DMS114 treated with DMSO at 0.1 percent for 48 hours (cell line): ENCODE measurements at regions not wholly inside any gene's neighbourhood (a gene's known extent, or its start where the extent isn't known, plus 50 kb on each side); places are given as distances from the start of the nearest gene placed in this dataset.
"Not testable (repeated sequence)": the region's sequence is repeated elsewhere in the genome, so short reads cannot be mapped to it uniquely, and the experiment has no call there.

ENCODE experiments used
- DNase-seq: peaks from one replicate; lab custom pipeline; 2025; ENCODE audit not compliant: unreplicated experiment; lab: John Stamatoyannopoulos, UW

DNA sequence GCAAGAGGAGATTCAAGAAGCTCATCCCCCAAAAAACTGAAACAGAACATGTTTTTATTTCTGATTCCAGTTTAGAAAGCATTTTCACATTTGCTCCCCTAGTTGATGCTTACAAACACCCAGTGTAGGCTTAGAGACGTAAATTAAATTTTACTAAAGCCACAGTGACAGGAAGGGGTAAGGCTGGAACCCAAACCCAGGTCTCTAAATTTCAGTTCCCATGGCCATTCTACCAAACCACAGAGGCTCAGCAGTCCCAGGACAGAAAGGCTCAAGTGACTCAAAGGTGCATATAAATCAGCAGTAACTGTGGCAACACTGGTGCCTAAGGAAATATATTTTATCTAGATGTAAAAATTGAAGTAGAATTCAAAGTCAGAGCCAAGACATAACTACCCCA, 128.7 kb downstream of the CEP120 start:
- no peak for DNase-seq

DNA sequence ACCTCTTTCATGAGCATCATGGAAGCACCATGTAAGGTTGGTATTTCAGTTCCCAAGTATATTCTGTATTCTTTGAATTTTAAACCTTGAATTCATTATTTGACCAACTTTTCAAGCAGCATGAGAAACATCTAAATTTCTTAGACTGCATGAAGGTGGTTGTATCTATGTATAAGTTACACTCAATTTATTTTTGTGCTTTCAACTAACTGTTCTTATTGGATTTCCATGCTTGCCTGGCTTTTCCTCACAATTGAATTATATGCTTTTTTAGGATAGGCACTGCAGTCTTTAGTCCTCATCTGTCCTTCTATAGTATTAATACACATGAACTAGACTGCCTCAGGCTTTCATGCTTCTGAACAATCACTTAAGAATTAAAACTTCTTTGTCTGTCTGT, 134.0 kb downstream of the CEP120 start:
- DNase-seq, result no peak

DNA sequence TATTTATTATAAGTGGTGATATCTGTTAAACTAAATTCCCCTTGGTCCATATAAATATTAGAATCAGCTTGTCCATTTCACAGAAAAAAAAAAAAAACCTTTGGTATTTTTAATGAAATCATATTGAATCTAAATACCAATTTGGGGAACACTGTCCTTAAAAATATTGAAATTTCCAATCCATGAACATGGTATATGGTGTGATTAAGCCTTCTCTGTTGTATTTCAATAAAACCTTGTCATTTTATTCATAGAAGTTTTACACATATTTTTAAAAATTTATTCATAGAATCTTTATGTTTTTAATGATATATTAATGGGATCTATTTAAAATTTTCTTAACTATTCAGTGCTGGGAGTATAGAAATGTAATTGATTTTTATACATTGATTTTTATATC, 135.3 kb downstream of the CEP120 start:
- DNase-seq, result no peak

DNA sequence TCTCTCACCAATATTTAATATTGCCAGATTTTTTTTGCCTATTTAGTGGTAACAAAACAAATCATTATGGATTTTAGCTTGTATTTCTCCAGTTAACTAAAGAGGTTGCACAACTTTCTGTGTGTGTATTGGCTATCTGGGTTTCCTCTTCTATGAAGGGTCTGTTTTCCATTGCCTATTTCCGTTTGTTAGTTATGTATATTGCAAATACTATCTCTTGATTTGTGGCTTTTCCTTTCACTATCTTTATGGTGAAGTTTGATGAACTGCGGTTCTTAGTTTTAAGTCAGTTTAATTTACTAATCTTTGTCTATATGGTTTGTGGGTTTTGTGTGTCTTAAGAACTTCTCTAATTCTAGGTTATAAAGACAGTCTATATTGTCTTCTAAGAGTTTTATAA, 136.3 kb downstream of the CEP120 start:
- no peak for DNase-seq

DNA sequence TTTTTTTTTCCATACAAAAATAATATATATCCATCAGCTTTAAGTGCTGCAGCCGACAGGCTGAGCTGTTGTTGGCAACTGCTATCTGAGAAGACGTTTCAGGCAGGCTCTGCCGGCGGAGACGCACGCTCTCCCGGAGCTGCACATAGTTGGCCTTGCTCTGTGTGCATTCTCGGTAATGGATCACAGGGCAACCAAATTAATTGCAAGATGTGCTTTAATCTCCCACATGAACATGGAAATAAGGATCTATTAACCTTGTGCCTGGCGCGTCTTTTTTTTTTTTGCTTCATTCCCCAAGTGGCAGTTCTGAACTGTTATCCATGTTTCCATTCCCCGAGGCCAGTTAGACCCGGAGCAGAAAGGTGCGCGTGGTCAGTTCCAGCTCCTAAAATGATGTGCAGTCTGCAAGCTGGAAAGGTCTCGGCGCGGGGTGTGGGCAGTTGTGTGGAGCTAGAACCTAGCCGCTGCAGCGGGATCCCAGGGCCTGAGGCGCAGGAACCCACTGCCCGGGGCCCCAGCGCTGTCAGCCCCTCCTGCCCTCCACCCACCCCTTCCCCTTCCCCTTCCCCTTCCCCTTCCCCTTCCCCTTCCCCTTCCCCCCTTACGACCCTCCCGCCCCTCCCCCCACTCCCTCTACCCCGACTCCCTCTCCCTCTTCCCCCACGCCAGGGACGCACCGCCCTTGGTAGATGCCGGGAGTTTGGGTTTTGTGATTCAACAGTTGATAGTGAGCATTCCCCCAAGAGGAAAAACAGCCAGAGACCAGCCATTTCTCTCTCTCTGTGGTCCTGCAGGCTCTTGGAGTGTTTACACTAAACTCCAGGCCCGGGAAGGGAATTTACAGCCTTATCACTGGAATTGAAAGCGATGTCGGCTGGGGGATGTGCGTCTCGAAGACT, 137.8 kb downstream of the CEP120 start:
- DNase-seq, result peak; percentile 48

DNA sequence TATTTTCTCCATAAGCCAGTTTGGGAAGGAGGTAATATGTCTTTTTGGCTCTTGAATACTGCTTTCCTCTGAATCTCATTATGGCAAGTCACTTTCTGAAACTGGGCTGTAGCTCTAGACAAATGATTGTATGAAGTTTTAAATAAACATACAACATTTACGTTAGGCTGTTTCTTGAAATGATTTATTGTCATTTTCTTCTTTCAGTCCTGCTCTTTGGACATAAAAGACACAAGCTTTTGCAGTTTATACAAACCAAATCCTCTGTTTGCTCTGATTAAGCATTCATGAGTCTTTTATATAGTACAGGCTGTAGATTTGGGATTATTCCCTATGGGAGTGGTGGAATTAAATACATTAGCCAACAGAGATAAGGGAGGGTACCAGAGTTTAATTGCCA, 139.7 kb downstream of the CEP120 start:
- no peak for DNase-seq

DNA sequence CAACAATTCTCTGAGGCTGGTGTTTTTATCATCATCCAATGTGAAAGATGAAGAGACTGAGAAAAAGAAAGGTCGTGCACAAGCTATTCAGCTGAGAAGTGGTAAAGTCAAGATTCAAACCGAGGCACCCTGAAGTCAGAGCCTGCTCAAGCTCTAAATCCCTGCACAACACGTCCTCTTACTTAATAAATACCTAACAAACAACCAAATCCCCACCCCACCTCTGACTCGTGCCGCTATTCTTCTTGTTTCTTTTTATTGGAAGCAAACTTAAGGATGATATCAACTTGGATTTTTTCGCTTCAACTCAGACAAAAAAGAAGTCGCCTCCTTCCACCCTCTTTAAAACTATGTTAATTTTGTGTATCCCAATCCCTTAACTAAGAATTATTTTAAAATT, 140.2 kb downstream of the CEP120 start:
- DNase-seq, result no peak

DNA sequence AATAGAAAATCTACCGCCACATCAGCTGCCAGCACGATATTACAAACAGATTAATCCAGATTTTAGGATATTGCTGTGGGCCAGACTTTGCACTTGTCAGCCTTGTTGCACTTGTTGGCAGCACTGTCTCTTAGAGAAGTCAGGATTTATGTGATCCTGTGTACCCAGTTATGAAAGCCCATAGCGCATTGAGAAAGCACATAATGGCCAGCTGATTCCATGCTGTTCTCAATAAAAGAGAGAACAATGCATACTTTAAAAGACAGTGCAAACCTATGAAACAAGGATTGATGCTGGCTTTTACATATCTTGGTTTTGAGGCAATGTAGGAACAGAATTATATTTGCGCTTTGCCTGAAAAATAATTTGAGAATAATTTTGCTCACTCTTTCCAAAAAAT, 140.8 kb downstream of the CEP120 start:
- no peak for DNase-seq

DNA sequence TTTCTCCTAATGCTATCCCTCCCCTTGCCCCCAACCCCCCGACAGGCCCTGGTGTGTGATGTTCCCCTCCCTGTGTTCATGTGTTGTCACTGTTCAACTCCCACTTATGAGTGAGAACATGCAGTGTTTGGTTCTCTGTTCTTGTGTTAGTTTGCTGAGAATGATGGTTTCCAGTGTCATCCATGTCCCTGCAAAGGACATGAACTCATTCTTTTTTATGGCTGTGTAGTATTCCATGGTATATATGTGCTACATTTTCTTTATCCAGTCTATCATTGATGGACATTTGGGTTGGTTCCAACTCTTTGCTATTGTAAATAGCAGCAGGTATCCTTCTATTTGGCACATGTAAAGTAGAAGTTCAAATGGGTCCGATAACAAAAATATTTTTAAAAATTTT, 142.3 kb downstream of the CEP120 start:
- not testable (repeated sequence) for DNase-seq

DNA sequence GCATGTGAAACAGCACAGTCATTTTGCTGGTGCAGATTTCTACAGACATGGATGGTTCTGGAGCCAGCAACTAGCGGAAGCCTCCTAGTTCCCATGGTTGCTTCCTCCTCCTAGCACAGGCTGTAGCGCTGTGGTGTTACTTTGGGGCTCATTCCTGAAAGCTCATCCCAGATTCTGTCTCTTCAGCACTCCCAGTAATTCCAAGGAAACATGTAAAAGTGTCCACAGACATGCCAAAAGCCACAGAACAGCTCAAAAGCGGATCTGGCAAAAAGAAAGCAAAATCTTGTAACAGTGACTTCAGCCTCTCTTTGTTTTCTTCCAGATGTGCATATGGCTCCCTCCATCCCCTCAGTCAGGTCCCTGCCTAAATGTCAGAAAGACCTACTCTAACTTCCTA, 144.1 kb downstream of the CEP120 start:
- no peak for DNase-seq

DNA sequence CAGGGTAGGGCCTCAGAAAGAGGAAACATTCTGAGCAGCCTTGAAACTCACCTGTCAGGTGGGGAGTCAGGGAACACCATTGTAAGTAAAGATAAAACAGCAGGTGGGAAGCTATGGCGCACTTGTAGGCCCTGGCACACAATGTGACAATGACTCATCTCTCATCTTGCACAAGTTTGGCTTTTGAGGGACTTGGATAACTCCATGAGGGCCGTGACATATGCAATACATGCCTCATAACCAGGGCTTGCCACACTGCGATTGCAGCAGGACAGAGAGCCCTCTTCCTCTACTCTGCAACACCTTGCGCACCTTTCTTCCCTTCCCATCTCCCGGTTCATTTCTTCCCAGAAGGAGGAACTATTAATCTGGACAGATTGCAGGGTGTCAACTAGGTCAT, 144.9 kb downstream of the CEP120 start:
- no peak for DNase-seq

DNA sequence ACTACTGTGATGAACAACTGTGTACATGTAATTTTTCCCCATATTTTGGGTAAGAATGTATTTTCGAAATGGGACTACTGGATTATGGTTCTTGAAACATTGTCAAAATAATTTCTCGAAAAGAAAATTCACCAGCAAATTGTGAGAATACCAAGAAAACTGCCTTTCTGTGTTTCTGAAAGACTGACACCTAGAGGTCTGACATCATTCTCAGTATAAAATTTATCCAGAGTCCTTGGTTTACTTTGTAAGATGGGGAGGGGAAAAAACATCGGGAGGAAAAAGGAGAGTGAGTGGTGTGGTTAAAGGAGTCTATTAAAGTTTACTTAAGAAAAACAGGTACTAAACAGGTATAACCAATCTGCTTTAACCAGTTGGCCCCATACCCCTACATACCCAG, 149.2 kb downstream of the CEP120 start:
- DNase-seq, result no peak

DNA sequence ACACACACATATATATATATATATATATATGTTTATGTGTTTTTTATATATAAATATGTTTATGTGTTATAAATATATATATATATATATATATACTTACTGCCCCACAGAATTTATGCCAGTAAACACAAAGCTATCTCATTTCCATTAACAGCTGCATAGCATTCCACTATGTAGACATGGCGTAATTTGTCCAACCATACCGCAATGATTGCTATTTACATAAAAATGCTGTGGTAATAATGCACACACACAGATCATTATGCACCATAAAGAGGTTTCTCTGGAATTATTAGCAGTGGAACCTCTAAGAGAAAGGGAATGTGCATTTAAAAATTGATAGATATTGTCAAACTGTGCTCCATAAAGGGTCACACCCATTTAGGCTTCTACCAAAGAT, 150.1 kb downstream of the CEP120 start:
- DNase-seq, result no peak

DNA sequence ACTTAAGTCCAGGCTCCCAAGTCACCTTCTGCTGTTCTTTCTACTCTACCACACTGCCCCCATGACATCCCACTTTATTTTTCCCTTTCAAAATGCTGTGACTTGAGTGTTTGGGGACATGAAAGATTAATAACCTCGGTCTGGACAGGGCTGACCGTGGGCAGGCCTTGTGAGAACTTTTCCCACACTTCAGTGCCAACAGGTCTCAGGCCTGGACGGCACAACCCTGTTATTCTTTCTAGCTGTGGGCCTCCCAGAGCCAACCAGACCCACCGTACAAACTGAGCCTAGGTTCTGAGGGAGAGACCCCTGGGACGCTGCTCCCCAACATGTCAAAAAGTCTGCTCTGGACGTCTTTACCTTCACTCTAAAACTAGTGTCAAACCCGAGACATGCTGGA, 153.4 kb downstream of the CEP120 start:
- DNase-seq, result no peak

DNA sequence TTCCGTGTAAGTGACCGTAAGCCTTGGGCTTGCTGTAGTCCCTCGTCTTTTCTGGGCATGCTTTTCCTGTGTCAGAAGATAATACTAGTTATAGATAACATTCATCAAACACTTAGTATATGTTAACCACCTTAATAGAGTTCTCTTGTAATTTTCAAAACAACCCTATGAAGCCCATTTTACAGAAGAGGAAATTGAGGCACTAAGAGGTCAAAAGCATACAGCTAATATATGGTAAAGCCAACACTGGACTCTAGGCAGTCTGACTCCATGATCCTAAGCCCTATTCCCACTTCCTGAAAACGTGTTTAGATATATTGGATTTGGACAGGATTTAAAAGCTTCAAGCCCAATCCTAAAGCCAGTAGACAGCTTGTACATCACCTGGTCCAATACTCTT, 153.8 kb downstream of the CEP120 start:
- DNase-seq, result no peak

DNA sequence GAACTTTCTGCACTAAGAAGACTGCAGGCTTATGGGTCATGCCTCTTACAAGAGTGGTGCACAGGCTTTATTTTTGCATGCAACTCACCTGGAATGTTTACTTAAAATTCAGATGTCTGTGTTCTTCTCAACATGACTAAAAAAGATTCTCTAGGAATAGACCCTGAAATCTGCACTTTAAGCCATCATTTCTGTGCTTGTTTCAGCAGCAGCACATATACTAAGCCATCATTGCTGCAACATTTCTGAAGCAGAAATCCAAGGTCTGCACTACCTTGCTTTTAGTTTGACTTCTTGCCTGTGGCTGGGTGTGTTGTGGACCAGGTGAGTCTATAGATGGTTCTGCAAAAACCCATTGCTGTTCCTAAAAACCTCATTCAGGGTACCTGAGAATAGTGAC, 156.8 kb downstream of the CEP120 start:
- no peak for DNase-seq

DNA sequence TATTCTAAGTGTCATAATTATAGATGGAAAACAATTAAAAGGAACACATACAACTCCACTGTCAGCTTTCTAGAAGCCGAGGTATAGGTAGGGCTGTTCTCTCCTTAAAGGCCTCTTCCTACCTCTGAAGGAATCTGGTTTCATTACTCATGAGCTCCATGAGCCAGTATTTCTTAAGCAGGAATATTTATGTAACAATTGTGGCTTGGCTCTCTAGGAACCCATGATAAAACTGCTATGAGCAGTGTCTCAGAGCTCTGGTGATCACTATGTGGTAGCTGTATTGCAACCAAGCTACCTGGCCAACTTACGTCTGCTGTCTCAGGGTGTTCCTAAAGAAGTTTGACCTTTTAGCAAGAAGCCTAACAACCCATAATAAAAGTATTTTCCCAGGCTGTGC, 157.7 kb downstream of the CEP120 start:
- DNase-seq, result no peak

DNA sequence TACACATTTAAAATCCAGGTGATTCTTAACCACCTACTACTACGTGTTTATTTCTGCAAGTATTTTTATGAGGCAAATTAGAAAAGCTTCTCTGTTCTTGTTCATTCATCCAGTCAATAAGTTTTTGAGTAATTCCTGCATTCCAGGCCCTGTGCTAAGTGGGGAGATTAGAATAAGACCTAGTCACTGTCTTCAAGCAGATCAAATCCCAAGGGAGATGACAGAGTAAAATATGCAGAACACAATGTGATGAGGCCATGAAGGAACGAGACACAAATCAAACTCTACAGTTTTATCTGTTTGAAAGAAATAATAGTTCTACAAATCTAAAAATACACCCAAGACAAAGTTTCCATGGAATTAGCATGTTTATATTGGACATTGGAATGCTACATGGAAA, 158.8 kb downstream of the CEP120 start:
- no peak for DNase-seq

DNA sequence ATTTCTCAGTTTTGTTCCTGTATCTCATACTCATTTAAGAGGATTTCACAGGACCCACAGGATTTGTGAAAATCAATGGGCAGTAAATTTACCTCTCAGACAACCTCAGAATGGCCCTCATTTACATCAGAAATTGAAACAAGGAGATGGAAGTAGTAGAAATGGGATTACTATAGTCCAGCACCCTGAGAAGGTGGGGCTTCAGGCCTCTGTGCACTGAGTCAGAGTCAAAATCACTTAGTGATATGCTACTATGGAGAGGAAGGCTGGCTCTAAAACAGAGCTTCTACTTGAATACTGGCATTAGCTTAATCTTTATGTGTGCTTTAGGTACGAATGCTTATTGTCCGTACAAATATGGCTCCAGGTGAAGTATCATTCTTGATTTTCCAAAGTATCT, 159.3 kb downstream of the CEP120 start:
- DNase-seq, result no peak

DNA sequence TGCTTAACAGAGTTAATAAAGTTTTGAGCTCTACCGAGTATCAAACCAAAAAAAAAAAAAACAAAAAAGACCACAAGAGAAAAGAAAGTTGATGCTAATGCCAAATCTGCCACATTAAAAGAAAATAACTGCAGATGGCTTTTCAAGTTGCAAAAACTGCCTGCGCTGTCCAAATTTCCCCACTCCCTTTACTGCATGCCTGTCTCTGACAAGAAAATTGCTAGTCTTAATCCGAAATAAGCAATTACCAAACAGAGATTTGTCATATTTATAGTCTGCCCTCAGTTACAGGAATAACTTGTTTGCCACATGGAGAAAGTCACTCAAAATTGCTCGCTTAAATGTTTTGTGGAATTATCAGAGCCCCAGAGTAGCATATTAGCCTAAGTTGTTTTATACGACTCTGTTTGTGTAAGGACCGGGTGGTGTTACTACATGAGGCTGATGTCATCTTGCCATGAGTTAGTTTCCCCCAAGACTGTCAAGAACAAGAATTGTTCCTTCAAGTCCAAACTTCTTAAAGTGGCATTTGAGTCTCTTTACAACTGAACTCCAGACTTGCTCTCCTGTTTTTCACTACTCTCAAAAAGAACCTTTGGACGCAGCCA, 160.9 kb downstream of the CEP120 start:
- no peak for DNase-seq

DNA sequence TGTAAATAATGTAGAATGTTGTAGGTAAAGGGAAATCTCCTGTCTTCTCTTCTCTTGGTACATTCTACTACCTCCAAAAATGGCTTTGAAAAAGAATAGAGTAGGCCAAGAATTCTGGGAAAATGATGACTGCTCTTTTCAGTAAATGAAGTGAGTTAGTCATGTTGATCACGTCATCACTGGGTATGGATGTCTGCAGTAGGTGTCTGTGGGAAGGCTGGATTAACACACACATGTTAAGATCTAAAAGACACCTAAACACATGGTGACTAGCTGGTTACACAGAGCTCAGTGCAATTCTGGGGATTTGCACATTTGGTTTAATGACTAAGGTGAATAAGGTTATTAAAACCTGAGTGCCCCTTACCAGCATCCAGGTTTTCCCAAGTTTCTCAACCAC, 161.5 kb downstream of the CEP120 start:
- DNase-seq, result no peak

DNA sequence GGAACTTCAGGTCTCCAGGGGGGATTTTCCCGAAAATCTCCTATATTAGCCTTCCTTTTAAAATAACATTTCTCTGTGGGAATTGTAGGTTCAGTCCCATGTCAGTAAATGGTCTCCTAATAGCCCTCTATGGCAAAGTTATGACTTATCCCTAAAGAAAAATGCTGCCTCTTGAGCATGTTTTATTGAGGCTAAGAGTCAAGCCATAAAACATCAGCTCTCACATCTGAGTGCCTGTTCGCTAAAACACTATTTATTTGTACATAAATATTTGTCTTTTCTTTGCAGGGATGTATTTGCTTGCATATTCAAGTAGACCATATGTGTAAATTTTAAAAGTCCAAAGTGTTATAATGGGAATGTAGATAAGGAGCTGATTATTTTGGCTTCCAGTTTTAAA, 160.4 kb downstream of the PRDM6 start:
- DNase-seq, result no peak

DNA sequence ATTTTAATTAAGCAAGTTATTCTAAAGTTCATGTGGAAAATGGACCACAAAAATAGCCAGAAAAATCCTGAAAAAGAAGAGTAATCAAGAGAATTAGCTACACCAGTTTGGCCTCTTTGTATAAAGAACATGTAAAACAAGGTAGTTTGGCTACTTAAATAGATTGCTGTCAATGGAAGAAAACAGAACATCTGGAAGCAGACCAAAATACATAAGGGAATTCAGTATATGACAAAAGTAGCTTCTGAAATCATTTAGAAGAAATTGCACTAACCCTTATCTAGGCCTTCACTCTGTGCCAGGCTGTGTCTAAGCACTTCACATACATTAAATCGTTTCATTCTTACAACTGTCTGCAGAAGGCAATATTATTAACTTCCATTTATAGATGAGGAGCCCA, 156.6 kb downstream of the PRDM6 start:
- no peak for DNase-seq
